DMS79 treated with DMSO at 0.1 percent for 48 hours (cell line): ENCODE measurements at regions not wholly inside any gene's neighbourhood (a gene's known extent, or its start where the extent isn't known, plus 50 kb on each side); places are given as distances from the start of the nearest gene placed in this dataset.

Experiments used
- DNase-seq: peaks from one replicate; lab custom pipeline; 2025; lab: John Stamatoyannopoulos, UW

DNA sequence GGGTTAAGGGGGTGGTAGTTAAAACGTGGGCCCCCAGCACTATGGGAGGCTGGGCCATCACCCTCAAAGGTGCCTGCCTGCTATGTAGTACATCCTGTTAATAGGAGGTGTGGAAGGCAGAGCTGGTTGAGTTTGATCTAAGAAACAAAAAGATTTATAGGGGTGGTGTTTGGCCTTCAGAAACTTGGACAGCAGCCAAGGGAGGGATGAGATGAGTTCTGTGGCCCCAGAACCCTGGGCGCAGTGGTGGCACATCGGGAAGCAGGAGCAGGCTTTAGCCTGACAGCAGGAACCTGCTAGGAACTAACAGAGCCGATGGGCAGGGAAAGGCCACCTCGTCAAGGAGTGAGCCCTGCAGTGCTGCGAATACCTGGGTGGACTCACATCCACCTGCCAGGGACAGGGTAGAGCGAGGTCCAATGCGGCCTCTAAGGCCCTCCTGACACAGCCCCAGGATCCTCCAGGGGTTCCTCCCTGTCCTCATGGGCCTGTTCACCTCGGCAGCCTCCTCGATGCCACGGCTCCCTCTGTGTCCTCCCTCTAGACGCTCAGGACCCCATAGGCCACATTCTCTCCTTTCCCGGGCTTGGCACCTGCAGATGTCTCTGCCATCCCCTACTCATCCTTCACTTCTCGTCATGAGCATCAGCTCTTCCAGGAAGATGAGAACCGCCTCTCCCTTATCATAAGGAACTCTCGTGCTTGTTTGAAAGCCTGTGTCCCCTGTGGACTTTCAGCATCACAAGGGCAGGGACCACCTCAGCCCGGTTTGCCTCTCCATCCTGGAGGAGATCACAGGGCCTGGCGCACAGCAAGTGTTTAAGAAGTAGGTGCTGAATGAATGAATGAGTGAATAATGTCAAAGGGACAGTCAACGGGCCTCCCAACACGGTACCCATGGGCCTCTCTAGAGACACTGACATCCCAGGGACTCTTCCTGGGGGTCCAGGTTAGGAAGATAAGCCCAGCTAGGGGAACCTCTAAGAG is 103.5 kb upstream of the TNRC6C start:
- DNase-seq, result no peak

DNA sequence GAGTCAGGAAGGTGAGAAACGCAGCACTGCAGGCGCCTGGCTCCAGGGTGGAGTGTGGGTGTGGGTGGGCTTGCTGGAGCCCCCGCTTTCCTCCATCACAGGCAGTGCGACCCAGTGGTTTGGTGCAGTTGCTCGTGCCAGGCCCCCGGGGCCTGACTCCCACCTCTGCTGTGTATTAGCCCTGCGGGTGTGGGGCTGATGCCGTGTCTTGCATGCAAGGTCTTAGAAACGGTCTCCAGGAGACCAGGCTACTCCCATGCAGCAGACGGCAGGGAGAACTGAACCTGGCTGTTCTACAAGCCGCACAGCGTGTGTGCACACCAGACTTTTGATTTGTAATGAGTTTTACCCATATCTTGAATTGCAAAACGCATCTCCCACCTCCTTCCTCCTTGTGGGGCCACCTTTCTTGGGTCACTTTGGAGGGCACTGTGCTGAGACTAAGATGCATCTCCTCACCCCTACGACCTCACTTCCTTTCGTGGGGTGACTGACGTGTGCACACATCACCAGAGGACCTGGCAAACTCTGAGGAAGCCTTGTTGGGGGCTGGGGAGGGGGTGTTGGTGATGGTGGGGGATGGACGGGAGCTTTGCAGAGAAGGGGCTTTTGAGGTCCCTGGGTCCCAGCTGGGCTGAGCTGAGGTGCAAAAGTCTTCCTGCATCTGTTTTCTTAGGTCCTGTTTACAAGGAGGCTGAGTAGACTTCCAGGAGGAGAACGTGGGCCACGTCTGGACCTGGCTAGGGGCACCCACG is 101.8 kb upstream of the TNRC6C start:
- no peak for DNase-seq

GRCh38 chr17:77857306-77857555 is 101.3 kb upstream of the TNRC6C start:
- no peak for DNase-seq

DNA sequence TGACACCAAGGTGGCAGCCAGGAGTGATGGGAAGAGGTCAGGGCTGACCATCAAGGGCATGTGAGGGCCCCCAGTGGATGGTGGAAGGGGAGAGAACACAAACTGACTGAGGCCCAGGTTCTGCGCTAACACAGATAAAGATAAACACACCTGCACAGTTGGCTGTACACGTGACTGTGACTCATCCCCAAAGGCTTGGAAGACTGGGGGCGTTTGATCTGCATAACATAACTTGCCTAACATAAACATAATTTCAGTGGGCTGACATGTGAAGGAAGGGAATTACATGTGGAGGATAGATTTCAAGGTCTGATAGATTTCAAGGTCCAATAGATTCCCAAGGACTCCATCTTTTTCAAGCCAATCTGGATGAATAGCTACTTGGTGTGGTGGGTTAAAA is 100.9 kb upstream of the TNRC6C start:
- DNase-seq, result no peak

- DNase-seq, result no peak
Observed at GRCh38 chr17:77858291-77859034, 100.0 kb upstream of the TNRC6C start.

DNA sequence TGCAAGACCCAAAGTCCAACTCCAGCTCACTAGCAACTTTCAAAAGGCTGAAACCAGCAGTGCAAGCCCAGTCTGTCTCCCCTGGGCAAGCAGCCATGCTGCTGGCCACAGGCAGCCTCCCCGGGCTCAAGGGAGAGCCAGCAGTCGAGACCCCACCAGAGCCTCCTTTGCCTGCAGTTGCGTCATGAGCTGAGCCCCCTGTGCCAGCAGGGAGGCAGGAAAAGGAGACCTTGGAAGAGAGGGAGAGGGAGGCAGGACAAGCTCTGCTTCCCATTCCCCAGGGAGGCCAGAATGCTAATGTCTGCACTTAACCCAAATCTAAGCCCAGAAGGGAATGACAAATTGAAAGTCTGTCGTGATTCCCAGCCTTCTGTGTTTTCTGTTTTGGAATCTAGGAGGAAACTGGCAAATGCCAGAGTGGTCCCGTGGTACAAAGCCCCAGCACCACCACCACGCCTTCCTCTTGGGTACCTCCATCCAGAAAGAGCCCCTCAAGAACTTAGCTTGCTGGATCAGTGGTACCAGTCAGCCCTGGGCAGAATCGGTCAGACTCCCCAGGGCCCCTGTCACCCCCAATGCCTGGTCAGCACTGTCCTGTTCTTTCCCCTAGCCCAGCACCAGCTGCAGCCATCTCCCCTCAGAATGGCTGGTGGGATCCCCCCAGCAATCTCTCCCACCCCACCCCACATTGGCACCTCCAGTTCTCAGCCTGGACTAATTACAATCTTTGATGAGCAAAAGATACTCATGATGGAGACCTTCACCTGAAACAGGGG is 99.3 kb upstream of the TNRC6C start:
- no peak for DNase-seq

DNA sequence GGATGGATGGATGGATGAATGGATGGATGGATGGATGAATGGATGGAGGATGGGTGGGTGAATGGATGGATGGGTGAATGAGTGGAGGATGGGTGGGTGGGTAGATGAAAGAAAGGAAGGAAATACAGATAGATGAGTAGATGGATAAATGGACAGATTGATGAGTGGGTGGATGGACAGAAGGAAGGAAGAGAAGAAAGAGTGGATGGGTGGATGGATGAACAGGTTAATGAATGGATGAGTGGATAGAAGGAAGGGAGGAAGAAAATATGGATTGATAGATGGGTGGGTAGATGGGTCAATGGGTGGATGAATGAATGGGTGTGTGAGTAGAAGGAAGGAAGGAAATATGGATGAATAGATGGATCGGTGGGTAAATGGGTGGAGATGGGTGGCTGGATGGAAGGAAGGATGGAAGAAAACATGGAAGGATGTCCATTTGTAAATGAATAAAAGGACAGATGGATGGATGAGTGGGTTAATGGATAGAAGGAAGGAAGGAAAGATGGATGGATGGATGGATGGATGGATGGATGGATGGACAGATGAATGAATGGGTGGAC is 97.3 kb upstream of the TNRC6C start:
- no peak for DNase-seq

DNA sequence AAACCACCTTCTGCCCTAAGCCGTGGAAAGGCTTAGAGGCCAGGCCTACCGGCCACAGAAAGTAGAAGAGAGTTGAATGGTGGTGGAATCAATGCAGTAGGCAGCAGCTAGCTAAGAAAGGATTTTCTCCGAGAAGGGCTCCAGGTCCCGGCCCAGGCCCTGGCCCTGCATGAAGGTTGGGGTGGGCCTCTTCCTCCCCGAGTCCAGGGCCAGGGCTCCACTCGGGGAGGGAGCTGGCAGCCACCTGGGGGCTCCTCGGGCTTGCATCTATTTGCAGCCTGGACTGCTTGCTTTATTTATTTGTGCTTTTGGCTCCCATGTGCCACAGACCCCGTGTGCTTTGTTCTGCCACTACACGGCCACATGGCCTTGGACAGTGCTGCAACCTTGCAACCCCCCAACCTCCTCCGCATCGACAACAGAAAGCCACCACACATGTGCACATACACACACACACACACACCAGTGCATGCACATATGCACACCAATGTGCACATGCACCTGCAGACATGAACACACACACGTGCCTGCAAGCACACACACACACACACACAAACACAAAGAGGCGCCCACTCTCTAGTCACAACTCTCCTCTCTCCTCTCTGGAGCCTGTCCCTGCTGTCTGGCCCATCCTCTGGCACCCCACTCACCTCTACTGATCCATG is 96.4 kb upstream of the TNRC6C start:
- no peak for DNase-seq

- no peak for DNase-seq
Observed at GRCh38 chr17:77862890-77863813, 95.4 kb upstream of the TNRC6C start.

DNA sequence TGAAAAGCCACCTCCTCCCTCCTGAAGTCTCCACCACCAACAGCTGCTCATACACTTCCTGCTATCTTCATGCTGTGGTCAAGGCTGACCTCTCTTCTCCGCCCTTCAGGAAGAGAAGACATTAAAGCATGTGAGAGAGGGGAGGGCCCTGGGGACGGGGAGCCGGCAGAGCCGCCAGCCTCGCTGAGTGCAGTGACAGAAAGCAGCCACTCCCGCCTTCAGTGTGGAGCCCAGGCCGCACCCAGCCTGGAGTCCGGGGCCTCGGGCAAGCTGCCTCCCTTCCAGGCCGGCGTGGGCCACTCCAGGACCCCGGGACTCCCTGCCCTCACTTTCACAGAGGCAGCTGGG is 94.7 kb upstream of the TNRC6C start:
- peak; percentile 15 for DNase-seq

DNA sequence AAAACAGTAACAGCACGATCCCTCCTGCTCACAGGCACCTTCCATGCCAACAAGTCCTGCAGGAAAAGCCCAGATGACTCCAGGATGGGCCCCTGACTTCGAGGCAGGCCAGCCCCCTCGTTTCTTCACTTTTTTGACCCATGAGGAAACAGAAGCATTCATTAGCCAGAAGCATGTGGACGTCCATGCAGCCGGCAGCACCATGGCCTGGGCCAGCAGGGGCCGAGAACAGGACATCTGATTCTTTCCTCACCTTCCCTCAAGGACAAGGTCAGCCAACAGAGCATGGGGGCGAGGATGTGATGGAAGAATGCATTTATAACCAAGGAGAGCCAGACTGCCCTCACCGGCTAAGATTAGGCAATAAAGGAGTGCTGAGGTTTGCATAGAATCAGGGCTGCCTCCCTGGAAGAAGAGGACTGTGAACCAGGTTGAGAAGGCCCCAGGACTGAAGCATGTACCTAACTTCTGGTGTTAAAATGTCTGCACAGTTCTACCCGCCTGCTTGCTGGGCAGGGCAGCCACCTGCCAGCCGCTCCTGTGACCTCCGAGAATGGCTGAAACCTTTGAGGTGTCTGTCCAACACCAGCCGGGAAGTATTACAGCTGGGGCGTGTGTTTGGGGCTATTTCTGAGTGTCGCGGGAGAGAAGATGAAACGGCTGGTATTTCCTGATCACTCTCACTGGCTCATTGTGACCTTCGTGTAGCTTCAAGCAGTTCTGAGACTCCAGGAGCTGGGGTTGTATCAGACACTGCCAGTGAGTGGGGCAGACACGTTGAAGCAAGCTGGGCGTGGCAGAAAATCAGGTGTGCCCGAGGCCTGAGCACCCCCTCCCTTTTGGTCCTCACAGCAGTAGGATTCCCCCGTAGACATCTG is 94.0 kb upstream of the TNRC6C start:
- DNase-seq, result peak; percentile 64

DNA sequence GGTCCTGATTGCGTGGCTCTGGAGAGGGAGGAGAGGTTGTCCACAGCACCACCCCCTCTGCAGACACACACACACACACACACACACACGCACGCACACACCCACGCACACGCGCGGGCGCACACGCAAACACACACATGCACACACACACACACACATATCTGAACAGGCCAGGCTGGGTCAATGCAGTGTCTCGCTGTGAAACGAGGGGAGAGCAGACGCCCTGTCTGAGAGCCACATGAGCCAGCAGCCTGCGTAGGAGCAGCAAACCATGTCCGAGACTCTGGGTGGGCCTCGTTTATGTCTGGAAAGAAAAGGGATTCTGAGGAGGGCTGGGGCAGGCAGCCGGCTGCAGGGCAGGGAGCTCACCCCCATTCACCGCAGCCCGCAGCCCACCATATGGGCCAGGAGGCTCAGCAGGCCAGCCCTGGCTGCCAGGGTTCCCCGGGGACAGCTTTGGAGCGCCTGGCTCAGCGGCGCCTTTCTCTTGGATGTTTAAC is 93.3 kb upstream of the TNRC6C start:
- peak; percentile 64 for DNase-seq

GRCh38 chr17:77865716-77866115 is 92.8 kb upstream of the TNRC6C start:
- DNase-seq, result no peak

DNA sequence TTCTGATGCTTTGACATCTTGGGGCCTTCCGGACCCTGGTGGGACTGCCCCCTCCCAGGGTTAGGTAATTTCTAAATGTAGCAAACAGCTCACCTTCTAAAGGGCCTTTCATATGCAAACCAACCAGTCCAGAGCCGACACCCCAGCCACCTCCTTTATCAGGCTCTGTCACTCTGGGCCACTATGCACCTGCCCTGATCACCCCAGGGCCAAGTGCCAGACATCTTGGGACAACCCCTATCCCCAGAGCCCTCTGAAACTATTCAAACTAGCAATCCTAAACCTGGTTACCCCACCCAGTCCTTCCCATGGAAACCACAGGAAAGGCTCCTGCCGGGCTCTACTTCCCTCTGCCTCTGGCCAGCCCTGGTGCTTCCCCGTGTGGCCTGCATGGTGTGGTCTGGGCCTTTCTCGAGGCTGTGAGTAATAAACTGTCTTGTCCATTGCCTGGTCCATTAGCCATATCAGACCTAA is 91.2 kb upstream of the TNRC6C start:
- DNase-seq, result peak; percentile 4

- no peak for DNase-seq
Observed at GRCh38 chr17:77867976-77868713, 90.4 kb upstream of the TNRC6C start.

DNA sequence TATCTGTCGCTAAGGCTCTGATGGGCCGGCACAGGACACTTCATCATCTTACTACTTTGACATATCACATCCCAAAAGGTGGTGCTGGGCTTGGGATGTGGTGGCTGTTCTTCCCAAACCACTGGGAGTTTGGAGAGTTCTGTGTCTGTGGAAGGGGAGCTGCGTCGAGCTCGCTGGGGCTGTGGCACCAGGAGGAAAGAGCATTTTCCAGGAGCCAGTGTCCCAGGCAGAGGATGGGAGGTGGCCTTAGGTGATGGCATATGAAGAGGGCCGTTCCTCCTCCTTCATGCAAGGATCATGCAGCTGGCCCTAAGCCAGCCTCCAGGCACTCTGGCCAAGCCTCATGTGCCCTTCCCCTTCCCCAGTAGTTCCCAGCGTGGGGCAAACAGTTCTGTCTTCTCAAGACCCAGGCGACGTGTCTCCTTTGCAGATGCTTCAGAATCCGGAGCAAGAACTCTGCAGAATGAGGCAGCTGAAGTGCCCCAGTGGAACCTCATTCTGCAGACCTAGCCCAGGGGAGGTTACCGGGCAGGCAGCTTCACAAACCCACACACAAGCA is 89.4 kb upstream of the TNRC6C start:
- peak; percentile 34 for DNase-seq

DNA sequence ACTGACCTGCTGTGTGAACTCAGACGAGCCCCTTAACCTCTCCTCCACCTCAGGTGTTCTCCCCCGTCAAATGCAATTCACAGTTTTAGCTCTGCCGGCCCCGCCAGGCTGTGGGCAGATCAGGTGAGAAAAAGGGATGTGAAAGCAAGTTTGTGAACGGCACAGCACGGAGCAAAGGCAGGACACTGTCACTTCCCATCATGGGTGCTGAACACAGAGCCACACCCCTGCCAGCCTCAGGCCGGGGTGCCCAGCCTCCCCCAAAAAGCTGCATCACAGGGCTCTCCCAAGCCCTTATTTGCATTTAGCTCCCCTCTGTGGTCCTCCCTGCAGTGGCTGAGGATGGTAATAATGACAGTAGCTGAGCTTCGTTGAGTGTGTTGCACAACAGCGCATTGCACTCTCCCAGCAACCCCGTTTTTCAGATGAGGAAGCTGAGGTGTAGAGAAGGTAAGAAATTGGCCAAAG is 88.8 kb upstream of the TNRC6C start:
- DNase-seq, result no peak

DNA sequence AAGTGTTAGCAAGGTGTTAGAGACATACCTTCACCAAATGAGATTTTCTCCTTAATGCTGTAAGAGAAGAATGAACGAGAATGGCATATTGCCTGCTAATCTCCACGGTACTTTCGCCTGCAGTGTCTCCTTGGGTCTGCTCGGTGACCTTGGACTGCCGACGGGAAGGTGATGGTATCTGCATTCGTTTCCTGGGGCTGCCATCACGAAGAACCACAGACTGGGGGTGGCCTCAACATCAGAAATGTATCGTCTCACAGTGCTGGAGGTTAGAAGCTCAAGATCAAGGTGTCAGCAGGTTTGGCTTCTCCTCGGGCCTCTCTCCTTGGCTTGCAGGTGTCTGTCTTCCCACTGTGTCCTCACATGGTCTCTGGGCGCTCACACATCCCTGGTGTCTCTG is 86.3 kb upstream of the TNRC6C start:
- no peak for DNase-seq
